Epithelial cell of esophagus (primary cell): ENCODE measurements at regions not wholly inside any gene's neighbourhood (a gene's known extent, or its start where the extent isn't known, plus 50 kb on each side); places are given as distances from the start of the nearest gene placed in this dataset.

Source experiments
- DNase-seq: peaks from one replicate; pipeline ENCODE4 v3.0.0; 2010; ENCODE audit warnings: low read depth
- H3K4me3 ChIP-seq: 2 replicates; pipeline ENCODE4 v1.5.1; 2011; ENCODE audit warnings: mild to moderate bottlenecking, low read length, control low read depth
- TF ChIP-seq, protein P1 (sequence below): IDR thresholded peaks from 2 replicates; pipeline ENCODE4 v1.5.1; 2011; ENCODE audit warnings: low read depth, mild to moderate bottlenecking, low read length, control low read depth, inconsistent platforms; ENCODE audit not compliant: insufficient read depth; ENCODE audit errors: missing control alignments

DNA sequence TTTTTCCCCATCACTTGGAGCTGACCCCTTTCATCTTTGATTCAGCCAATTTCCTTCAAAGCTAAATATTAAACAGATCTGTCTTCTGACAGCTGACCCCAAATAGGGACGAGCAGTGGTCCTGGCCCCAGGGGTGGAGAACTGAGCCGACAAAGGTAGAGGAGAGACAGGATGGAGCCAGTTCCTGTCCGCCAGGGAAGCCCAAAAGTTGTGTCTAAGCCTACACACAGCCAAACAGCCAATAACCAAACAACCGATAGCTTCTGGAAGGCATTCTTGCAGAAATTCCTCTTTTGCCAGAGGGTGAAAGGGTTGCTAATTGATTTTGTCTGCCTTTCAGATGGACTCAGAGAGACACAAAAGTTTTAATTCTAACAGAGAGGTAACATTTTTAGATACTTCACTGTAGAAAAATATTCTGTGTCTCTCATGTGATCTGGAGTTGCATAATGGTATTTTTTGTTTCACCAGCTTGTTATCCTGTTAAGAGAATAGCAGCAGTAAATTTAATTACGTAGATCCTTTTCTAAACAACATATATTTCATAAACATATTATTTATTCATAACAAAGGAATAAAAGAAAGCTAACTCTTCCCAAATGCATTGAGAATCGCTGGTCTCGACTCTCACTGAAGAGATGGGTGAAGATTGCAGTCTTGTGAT, 161.7 kb upstream of the LYZL1 start:
- no peak overlapping the region for H3K4me3 ChIP-seq
- DNase-seq = no peak
- TF ChIP-seq, protein P1, sequence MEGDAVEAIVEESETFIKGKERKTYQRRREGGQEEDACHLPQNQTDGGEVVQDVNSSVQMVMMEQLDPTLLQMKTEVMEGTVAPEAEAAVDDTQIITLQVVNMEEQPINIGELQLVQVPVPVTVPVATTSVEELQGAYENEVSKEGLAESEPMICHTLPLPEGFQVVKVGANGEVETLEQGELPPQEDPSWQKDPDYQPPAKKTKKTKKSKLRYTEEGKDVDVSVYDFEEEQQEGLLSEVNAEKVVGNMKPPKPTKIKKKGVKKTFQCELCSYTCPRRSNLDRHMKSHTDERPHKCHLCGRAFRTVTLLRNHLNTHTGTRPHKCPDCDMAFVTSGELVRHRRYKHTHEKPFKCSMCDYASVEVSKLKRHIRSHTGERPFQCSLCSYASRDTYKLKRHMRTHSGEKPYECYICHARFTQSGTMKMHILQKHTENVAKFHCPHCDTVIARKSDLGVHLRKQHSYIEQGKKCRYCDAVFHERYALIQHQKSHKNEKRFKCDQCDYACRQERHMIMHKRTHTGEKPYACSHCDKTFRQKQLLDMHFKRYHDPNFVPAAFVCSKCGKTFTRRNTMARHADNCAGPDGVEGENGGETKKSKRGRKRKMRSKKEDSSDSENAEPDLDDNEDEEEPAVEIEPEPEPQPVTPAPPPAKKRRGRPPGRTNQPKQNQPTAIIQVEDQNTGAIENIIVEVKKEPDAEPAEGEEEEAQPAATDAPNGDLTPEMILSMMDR = no peak

DNA sequence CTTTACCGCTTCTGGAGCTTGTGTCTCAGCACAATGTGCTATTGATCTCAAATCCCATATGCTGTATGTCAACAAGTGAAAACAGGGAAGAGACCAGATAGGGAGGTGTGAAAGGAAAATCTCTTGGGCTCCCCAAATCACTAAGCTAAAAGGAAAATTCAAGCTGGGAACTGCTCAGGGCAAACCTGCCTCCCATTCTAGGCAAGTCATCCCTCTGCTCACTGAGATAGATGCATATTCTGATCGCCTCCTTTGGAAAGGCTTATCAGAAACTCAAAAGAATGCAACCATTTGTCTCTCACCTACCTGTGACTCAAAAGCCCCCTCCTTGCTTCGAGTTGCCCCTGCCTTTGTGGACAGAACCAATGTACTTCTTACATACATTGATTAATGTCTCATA, 161.1 kb upstream of the LYZL1 start:
- no peak overlapping the region for H3K4me3 ChIP-seq
- no peak for DNase-seq
- TF ChIP-seq, protein P1 = no peak

DNA sequence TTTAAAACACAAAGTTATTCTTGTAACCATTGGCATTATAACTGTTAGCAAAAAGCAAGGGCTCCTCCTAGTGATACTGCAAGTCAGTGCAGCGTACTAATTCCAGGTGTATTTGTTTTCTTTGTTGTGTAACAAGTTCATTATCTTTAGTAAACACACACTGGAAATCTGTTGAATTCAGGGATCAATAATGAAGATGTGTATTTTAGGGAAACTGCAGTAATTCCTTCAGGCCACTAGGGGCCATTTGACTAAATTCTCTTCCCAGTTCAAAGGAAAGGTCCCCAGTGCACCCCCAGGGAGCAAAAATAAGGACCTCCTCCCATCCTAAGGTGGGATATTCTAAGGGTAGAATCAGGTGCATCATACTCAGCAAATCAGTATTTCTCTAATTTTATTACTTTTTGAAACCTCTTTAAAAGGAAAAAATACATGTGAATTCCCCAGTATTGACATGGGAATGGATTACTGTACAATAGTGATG, 158.6 kb upstream of the LYZL1 start:
- no peak overlapping the region for H3K4me3 ChIP-seq
- TF ChIP-seq, protein P1 = peak; percentile 74
- DNase-seq = peak; percentile 49

DNA sequence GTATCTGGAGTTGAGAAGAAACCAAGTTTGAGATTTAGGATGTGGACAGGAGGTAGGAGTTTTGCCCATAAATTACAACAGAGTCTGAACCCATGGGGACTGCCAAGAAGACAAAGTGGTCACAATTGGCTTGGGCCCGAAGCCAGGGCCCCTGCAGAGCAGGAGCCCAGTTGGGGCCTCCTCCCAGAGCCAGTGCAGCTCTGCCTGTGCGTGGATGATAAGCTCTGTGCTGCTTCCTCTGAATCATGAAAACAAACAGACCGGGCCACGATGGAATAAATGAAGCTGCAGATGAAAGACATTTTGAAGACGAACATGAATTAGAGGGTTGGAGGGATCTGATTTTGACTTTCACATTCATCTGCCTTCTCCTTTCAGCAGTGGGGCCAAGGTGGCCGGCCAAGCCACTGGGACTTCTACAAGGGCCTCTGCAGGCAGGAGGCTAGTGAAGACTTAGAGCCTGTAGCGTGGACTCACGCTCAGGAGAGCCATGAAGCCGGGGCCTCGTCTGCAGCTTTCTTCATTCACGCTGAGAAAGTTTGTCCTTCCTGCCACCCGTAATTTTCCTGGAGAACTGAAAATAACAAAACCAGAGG, 156.8 kb upstream of the LYZL1 start:
- no peak for DNase-seq
- TF ChIP-seq, protein P1 = no peak
- H3K4me3 ChIP-seq = no peak overlapping the region

DNA sequence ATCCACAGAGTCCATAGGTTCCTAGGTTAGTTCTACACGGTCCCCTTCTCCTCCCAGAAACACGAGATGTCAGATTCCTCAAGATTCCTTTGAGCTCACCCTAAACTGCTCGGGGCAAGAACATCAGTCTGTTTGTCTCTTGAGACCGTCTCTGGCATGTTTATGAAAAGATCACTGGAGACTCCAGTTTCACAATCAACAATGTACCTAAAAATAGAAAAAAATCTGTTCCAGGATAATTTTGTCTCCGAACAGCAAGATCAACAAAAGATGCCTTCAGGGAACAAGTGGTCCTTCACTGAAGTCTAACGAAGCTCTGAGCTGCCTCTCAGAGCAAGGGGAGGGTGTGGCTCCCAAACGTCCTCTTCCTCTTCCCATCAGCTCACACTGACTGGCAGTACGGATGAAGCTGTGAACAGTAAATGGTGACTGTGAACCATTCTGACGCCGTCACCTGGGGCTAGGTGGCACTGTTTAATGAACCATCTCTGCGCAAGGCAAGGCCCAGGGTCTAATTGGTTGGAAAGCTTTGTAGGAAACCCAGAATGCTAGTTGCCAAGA, 156.2 kb upstream of the LYZL1 start:
- no peak for DNase-seq
- H3K4me3 ChIP-seq = no peak overlapping the region
- TF ChIP-seq, protein P1 = no peak

DNA sequence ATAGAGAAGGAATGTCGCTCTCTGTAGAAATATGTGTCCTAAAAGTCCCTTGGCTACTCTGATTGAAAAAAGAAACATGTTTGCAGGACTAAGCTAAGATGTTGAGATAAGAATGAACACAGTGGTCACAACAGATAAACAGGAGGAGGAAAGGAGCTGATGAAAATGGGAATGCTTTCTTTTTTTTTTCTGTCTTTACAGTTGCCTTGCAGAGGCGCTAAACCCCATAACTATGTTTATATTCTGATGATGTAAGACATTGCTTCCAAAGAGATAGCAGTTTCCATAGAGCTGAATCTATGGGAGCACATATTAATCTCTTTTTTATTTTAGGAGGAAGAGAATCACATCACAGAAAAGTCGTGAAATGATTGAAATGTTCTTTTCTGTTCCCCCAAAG, 153.5 kb upstream of the LYZL1 start:
- H3K4me3 ChIP-seq = no peak overlapping the region
- no peak for DNase-seq
- TF ChIP-seq, protein P1 = no peak
